CD14-positive monocyte (primary cell): ENCODE measurements at regions not wholly inside any gene's neighbourhood (a gene's known extent, or its start where the extent isn't known, plus 50 kb on each side); places are given as distances from the start of the nearest gene placed in this dataset.

Experiments used
- DNase-seq, 3 donors: peaks; one replicate each; pipeline ENCODE4 v3.0.0-alpha.2; 2011 to 2022
- H2AFZ ChIP-seq: 2 replicates; pipeline ENCODE4 v1.6.0; 2012; ENCODE audit warnings: mild to moderate bottlenecking, low read depth, low read length, inconsistent platforms; ENCODE audit not compliant: insufficient read depth, poor library complexity, severe bottlenecking
- H3K27ac ChIP-seq, 2 donors: 1 replicate in 1 of 2; 2 replicates in 1 of 2; pipeline ENCODE4 v1.5.1; 2012 to 2013; ENCODE audit warnings: low read length in 2 of 2, control low read depth in 1 of 2, inconsistent platforms in 1 of 2, low read depth in 1 of 2, mild to moderate bottlenecking in 1 of 2
- H3K27me3 ChIP-seq, 2 donors: one replicate each; pipeline versions ENCODE4 v1.6.0 to v1.6.1; 2011 to 2013; ENCODE audit warnings: low read length in 2 of 2; ENCODE audit not compliant: control insufficient read depth in 2 of 2, insufficient read depth in 2 of 2
- H3K36me3 ChIP-seq, 2 donors: replicated peaks in 1 of 2; 1 replicate in 1 of 2; 2 replicates in 1 of 2; pipeline versions ENCODE4 v1.5.1 to v1.6.1; 2012 to 2013; ENCODE audit warnings: low read length in 2 of 2, control low read depth in 1 of 2, inconsistent platforms in 1 of 2, mild to moderate bottlenecking in 1 of 2; ENCODE audit not compliant: insufficient read depth in 2 of 2, control insufficient read depth in 1 of 2
- H3K4me1 ChIP-seq, 2 donors: 1 replicate in 1 of 2; 2 replicates in 1 of 2; pipeline versions ENCODE4 v1.5.1 to v1.6.1; 2012 to 2013; ENCODE audit warnings: low read length in 2 of 2, control low read depth in 1 of 2, inconsistent platforms in 1 of 2, mild to moderate bottlenecking in 1 of 2, moderate library complexity in 1 of 2; ENCODE audit not compliant: insufficient read depth in 2 of 2, control insufficient read depth in 1 of 2
- H3K4me2 ChIP-seq: replicated peaks from 2 replicates; pipeline ENCODE3; 2012; ENCODE audit warnings: low read length, moderate library complexity, mild to moderate bottlenecking; ENCODE audit not compliant: poor library complexity, severe bottlenecking; ENCODE audit errors: extremely low read depth
- H3K4me3 ChIP-seq, 3 experiments: fragments of 200-600 bp in 1 of 3; sonication (generic) in 1 of 3; replicated peaks in 1 of 3; 1 replicate in 2 of 3; 2 replicates in 1 of 3; pipeline ENCODE4 v1.5.1; 2011 to 2013; ENCODE audit warnings: low read length in 3 of 3, mild to moderate bottlenecking in 3 of 3, control low read depth in 2 of 3, low read depth in 2 of 3, inconsistent platforms in 1 of 3, moderate library complexity in 1 of 3
- H3K79me2 ChIP-seq: 2 replicates; pipeline ENCODE4 v1.6.0; 2012; ENCODE audit warnings: mild to moderate bottlenecking, control low read depth, inconsistent platforms, low read length, moderate library complexity; ENCODE audit not compliant: insufficient read depth
- H3K9ac ChIP-seq: 2 replicates; pipeline ENCODE4 v1.6.0; 2017; ENCODE audit warnings: low read length, mild to moderate bottlenecking; ENCODE audit not compliant: insufficient read depth, poor library complexity, severe bottlenecking
- H3K9me3 ChIP-seq, 2 donors: replicated peaks in 1 of 2; 1 replicate in 1 of 2; 2 replicates in 1 of 2; pipeline versions ENCODE4 v1.5.1 to v1.6.1; 2012 to 2013; ENCODE audit warnings: low read length in 2 of 2, control low read depth in 1 of 2; ENCODE audit not compliant: control insufficient read depth in 1 of 2, insufficient read depth in 1 of 2
- H4K20me1 ChIP-seq: 2 replicates; pipeline ENCODE4 v1.6.0; 2012; ENCODE audit warnings: mild to moderate bottlenecking, low read length, control low read depth, moderate library complexity; ENCODE audit not compliant: insufficient read depth
- H3K27ac Mint-ChIP-seq, 7 donors: one replicate each; pipeline ENCODE4 v1.8.0; 2020; ENCODE audit warnings: mild to moderate bottlenecking in 7 of 7, mixed read lengths in 7 of 7, moderate library complexity in 6 of 7, inconsistent platforms in 2 of 7
- H3K27me3 Mint-ChIP-seq, 3 donors: one replicate each; pipeline ENCODE4 v1.8.0; 2021 to 2022; ENCODE audit warnings: low read depth in 3 of 3, mild to moderate bottlenecking in 3 of 3, mixed read lengths in 3 of 3, moderate library complexity in 3 of 3, inconsistent platforms in 1 of 3
- H3K36me3 Mint-ChIP-seq, 2 donors: one replicate each; pipeline ENCODE4 v1.8.0; 2020; ENCODE audit warnings: mixed read lengths in 2 of 2, inconsistent platforms in 1 of 2, mild to moderate bottlenecking in 1 of 2
- H3K4me1 Mint-ChIP-seq: one replicate; pipeline ENCODE4 v1.8.0; 2020; ENCODE audit warnings: mild to moderate bottlenecking, mixed read lengths
- H3K4me3 Mint-ChIP-seq, 2 donors: one replicate each; pipeline ENCODE4 v1.8.0; 2020; ENCODE audit warnings: mild to moderate bottlenecking in 2 of 2, mixed read lengths in 2 of 2, moderate library complexity in 1 of 2
- H3K9me3 Mint-ChIP-seq, 7 donors: one replicate each; pipeline ENCODE4 v1.8.0; 2020 to 2022; ENCODE audit warnings: mixed read lengths in 7 of 7, mild to moderate bottlenecking in 6 of 7, moderate library complexity in 6 of 7, inconsistent platforms in 2 of 7
- WGBS: methylation state at CpG from one replicate; pipeline ENCODE4 v1.1.5; 2013; ENCODE audit warnings: missing lambda C conversion rate; ENCODE audit not compliant: insufficient coverage; 5-methylcytosine and 5-hydroxymethylcytosine counted together
- intact Hi-C, 2 donors: fragments of 100-400 bp; cut with micrococcal nuclease; formaldehyde crosslinking; loops; one replicate each; pipeline versions ENCODE4 v1.15.0 to v1.15.1; 2023
- TF ChIP-seq, protein P1 (sequence below): fragments of 200-600 bp; IDR thresholded peaks from one replicate; pipeline ENCODE4 v1.8.0; 2022; ENCODE audit warnings: antibody characterized with exemption, mild to moderate bottlenecking

DNA sequence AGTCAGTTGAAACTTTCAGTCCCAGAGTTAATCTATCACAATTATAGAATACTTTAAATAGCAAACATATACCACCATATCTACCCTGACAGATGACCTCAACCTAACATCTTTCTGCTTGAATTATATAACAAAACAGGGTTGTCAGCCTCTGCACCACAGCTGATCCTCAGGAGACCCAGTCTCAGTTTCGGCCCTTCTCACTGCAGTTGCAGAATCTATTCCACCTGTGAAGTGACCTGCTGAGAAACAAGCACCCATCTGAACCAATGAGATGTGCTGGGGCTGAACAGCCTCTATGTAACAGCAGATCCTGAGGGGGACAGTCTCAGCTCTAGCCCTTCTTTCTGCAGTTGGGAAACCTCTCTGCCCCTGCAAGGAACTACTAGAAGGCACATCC is 567.6 kb downstream of the KCNJ3 start:
- DNase-seq = no peak
- H3K4me1 Mint-ChIP-seq = no peaks in the 10 kb centered on the region
- H3K4me3 Mint-ChIP-seq = no peak overlapping the region
- Histone ChIP-seq H3K36me3 (no peaks in the 10 kb centered on the region), H3K9me3 (no peaks in the 10 kb centered on the region), H3K4me3 (no peak overlapping the region), H3K9ac (no peak overlapping the region), H3K27ac (no peak overlapping the region), H3K79me2 (no peaks in the 10 kb centered on the region), H3K4me2 (no peak overlapping the region), H2AFZ (no peak overlapping the region), H3K4me1 (no peaks in the 10 kb centered on the region), H4K20me1 (no peaks in the 10 kb centered on the region), H3K27me3 (no peaks in the 10 kb centered on the region)
- peaks cover 0 to 4% (median 0%) of the 10 kb centered on the region in 7 donors for H3K9me3 Mint-ChIP-seq
- TF ChIP-seq, protein P1, sequence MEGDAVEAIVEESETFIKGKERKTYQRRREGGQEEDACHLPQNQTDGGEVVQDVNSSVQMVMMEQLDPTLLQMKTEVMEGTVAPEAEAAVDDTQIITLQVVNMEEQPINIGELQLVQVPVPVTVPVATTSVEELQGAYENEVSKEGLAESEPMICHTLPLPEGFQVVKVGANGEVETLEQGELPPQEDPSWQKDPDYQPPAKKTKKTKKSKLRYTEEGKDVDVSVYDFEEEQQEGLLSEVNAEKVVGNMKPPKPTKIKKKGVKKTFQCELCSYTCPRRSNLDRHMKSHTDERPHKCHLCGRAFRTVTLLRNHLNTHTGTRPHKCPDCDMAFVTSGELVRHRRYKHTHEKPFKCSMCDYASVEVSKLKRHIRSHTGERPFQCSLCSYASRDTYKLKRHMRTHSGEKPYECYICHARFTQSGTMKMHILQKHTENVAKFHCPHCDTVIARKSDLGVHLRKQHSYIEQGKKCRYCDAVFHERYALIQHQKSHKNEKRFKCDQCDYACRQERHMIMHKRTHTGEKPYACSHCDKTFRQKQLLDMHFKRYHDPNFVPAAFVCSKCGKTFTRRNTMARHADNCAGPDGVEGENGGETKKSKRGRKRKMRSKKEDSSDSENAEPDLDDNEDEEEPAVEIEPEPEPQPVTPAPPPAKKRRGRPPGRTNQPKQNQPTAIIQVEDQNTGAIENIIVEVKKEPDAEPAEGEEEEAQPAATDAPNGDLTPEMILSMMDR = no peak
- intact Hi-C loops = no loop called here
- H3K27ac Mint-ChIP-seq = no peak overlapping the region
- H3K27me3 Mint-ChIP-seq = peaks cover 0 to 2% (median 0%) of the 10 kb centered on the region in 3 donors
- H3K36me3 Mint-ChIP-seq = no peaks in the 10 kb centered on the region
- 90% methylated on average over 1 of the region's 1 CpG for whole genome bisulfite sequencing

DNA sequence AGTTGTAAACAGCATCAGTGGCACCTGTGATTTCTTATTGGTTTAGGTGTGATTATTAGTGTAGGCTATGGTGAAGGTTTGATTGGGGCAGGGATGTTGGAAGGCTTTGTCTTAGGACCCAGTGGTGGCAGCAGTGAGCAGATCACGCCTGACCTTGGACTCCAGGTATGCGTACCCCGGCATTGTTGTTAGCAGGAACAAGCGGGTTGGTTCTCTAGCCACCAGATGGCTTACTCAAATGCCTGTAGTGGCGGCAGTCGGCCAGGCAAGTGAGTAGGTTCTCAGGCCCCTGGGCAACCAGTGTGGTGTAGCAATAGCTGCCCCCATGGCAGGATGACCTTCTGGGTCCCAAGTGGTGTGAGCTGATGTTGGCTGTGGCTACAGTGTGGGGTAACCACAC is 558.3 kb downstream of the KCNJ3 start:
- H3K4me1 ChIP-seq = no peaks in the 10 kb centered on the region
- Mint-ChIP-seq H3K9me3 (peaks cover 0 to 2% (median 0%) of the 10 kb centered on the region in 7 donors), H3K36me3 (no peaks in the 10 kb centered on the region), H3K4me3 (no peak overlapping the region), H3K27me3 (peaks cover 0 to 2% (median 0%) of the 10 kb centered on the region in 3 donors), H3K4me1 (no peaks in the 10 kb centered on the region), H3K27ac (no peak overlapping the region)
- H3K36me3 ChIP-seq = no peaks in the 10 kb centered on the region
- DNase-seq = no peak
- no peak overlapping the region for H3K27ac ChIP-seq
- no peak overlapping the region for H2AFZ ChIP-seq
- no peak overlapping the region for H3K4me2 ChIP-seq
- no peak overlapping the region for H3K9ac ChIP-seq
- 95% methylated on average over 6 of the region's 6 CpGs for WGBS
- H3K79me2 ChIP-seq = no peaks in the 10 kb centered on the region
- intact Hi-C loops = no loop called here
- H3K9me3 ChIP-seq = no peaks in the 10 kb centered on the region
- TF ChIP-seq, protein P1 = no peak
- H4K20me1 ChIP-seq = no peaks in the 10 kb centered on the region
- no peaks in the 10 kb centered on the region for H3K27me3 ChIP-seq
- no peak overlapping the region for H3K4me3 ChIP-seq
